GM18511 (cell line): ENCODE measurements at regions not wholly inside any gene's neighbourhood (a gene's known extent, or its start where the extent isn't known, plus 50 kb on each side); places are given as distances from the start of the nearest gene placed in this dataset.

Experiments
- ATAC-seq: cut with Tn5 transposase; IDR thresholded peaks from one replicate; pipeline ENCODE4 v1.9.1; 2021; ENCODE audit warnings: mild to moderate bottlenecking, moderate library complexity; ENCODE audit not compliant: unreplicated experiment

- ATAC-seq = no peak
These were observed 277.7 kb upstream of the JARID2 start for GRCh38 chr6:14968056-14968637.

GRCh38 chr6:14969126-14969525, 276.7 kb upstream of the JARID2 start:
- no peak for ATAC-seq

- ATAC-seq = no peak
These were observed 273.3 kb upstream of the JARID2 start for GRCh38 chr6:14972379-14973067.

GRCh38 chr6:14974372-14974771, 271.5 kb upstream of the JARID2 start:
- ATAC-seq = no peak

GRCh38 chr6:14974792-14975470, 270.9 kb upstream of the JARID2 start:
- ATAC-seq = no peak

- no peak for ATAC-seq
These were observed 270.4 kb upstream of the JARID2 start for GRCh38 chr6:14975471-14975817.

- ATAC-seq = no peak
These were observed 268.0 kb upstream of the JARID2 start for GRCh38 chr6:14977747-14978382.

- no peak for ATAC-seq
These were observed 263.9 kb upstream of the JARID2 start for GRCh38 chr6:14981960-14982359.

- ATAC-seq = no peak
These were observed 262.0 kb upstream of the JARID2 start for GRCh38 chr6:14983599-14984518.

- ATAC-seq = no peak
These were observed 261.4 kb upstream of the JARID2 start for GRCh38 chr6:14984519-14984853.

- ATAC-seq = no peak
These were observed 260.5 kb upstream of the JARID2 start for GRCh38 chr6:14985366-14985765.

GRCh38 chr6:14986370-14986769, 259.5 kb upstream of the JARID2 start:
- no peak for ATAC-seq

- ATAC-seq = no peak
These were observed 258.4 kb upstream of the JARID2 start for GRCh38 chr6:14987490-14987889.

GRCh38 chr6:14992382-14992781, 253.5 kb upstream of the JARID2 start:
- no peak for ATAC-seq

- ATAC-seq = no peak
These were observed 250.7 kb upstream of the JARID2 start for GRCh38 chr6:14995208-14995607.

- no peak for ATAC-seq
These were observed 249.8 kb upstream of the JARID2 start for GRCh38 chr6:14995966-14996602.

GRCh38 chr6:14996892-14997291, 249.0 kb upstream of the JARID2 start:
- no peak for ATAC-seq

GRCh38 chr6:14997507-14997906, 248.4 kb upstream of the JARID2 start:
- no peak for ATAC-seq

GRCh38 chr6:14999106-14999505, 246.8 kb upstream of the JARID2 start:
- ATAC-seq = no peak

- no peak for ATAC-seq
These were observed 244.5 kb upstream of the JARID2 start for GRCh38 chr6:15001326-15001910.
